ENCODE measurements at regions not wholly inside any gene's neighbourhood (a gene's known extent, or its start where the extent isn't known, plus 50 kb on each side); places are given as distances from the start of the nearest gene placed in this dataset.
"Not testable (repeated sequence)": the region's sequence is repeated elsewhere in the genome, so short reads cannot be mapped to it uniquely, and the experiment has no call there.

DNA sequence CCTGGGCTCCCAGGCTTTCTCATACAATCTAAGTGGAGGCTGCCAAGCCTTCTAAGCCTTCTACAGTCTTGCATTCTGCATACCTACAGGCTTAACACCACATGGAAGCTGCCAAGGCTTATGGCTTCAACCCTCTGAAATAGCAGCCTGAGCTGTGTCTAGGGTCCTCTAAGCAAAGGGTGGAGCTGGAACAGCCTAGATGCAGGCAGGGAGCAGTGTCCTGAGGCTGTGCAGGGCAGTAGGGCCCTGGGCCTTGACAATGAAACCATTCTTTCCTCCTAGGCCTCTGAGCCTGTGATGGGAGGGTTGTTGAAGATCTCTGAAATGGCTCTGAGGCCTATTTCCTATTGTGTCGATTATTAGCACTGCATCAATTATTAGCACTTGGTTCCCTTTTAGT is 150.9 kb upstream of the GRK3 start:
- Histone ChIP-seq H3K4me2 (ENCODE audit: insufficient read depth, low read length, poor library complexity, severe bottlenecking) (no peak overlapping the region), H3K9me3 (replicated peaks in 1 of 2; ENCODE audit: control insufficient read depth in 2 of 2, insufficient read depth in 1 of 2, low read depth in 1 of 2, low read length in 2 of 2) (peaks cover 3 to 10% of the 10 kb centered on the region in 2 donors), H2AFZ (ENCODE audit: low read length) (no peak overlapping the region), H3K36me3 (replicated peaks in 1 of 2; ENCODE audit: control insufficient read depth in 2 of 2, insufficient read depth in 2 of 2, low read length in 2 of 2) (no peaks in the 10 kb centered on the region), H4K91ac (ENCODE audit: low read depth, low read length, poor library complexity) (no peak overlapping the region), H3K4ac (ENCODE audit: low read length) (no peak overlapping the region), H2BK120ac (ENCODE audit: low read depth, low read length) (no peak overlapping the region), H3K4me1 (ENCODE audit: control insufficient read depth in 2 of 2, insufficient read depth in 1 of 2, low read depth in 1 of 2, low read length in 2 of 2) (no peaks in the 10 kb centered on the region), H2BK15ac (ENCODE audit: low read length) (no peak overlapping the region), H3K14ac (ENCODE audit: low read length) (no peak overlapping the region), H3K27ac (replicated peaks; ENCODE audit: low read length) (no peak overlapping the region), H3K9ac (ENCODE audit: low read depth, low read length, poor library complexity) (no peak overlapping the region), H4K8ac (ENCODE audit: low read depth, low read length) (no peak overlapping the region), H3K23ac (ENCODE audit: low read depth, low read length, poor library complexity) (no peak overlapping the region), H2BK12ac (ENCODE audit: low read length) (no peak overlapping the region), H3K18ac (ENCODE audit: low read length) (no peak overlapping the region), H3K27me3 (ENCODE audit: control insufficient read depth in 3 of 3, insufficient read depth in 3 of 3, low read depth in 1 of 3, low read length in 3 of 3) (peaks cover 0 to 43% (median 0%) of the 10 kb centered on the region in 3 experiments), H2AK5ac (ENCODE audit: low read depth, low read length) (no peak overlapping the region), H3K4me3 (ENCODE audit: low read length in 2 of 2) (no peak overlapping the region), H2BK5ac (ENCODE audit: low read length) (no peak overlapping the region), H3K79me1 (ENCODE audit: low read depth, low read length) (no peaks in the 10 kb centered on the region)
- DNase-seq (ENCODE audit: low spot score), result no peak
- no CpG with 5 or more reads among the region's 1 CpG for WGBS, 2 donors (ENCODE audit: extremely low coverage in 2 of 2, insufficient read length in 2 of 2, insufficient replicate concordance in 1 of 2)

DNA sequence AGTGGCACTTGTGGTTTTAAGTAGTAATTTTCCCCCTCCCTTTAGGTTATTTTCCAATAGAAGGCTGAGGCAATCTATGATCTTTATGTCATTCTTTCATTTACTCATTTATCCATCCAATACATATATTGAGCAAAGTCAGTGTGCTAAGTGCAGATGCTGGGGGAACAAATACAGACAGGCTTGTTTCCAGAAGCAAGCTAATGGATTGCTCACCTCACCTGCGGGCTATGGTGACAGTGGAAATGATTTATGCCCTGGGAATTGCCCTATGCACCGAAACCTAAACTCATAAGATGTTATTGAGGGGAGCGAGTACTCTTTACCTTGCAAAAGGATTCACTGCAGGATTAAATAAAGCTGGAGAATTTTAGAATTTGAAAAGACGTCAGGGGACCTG is 148.7 kb upstream of the GRK3 start:
- H4K8ac ChIP-seq (ENCODE audit: low read depth, low read length); H2BK15ac ChIP-seq (ENCODE audit: low read length); H3K4me3 ChIP-seq (ENCODE audit: low read length in 2 of 2); H3K36me3 ChIP-seq (replicated peaks in 1 of 2; ENCODE audit: control insufficient read depth in 2 of 2, insufficient read depth in 2 of 2, low read length in 2 of 2); H2BK12ac ChIP-seq (ENCODE audit: low read length); H3K4ac ChIP-seq (ENCODE audit: low read length); H3K79me1 ChIP-seq (ENCODE audit: low read depth, low read length); H2AK5ac ChIP-seq (ENCODE audit: low read depth, low read length); H2AFZ ChIP-seq (ENCODE audit: low read length); H3K23ac ChIP-seq (ENCODE audit: low read depth, low read length, poor library complexity); H3K9ac ChIP-seq (ENCODE audit: low read depth, low read length, poor library complexity); H3K14ac ChIP-seq (ENCODE audit: low read length); H2BK120ac ChIP-seq (ENCODE audit: low read depth, low read length); H3K18ac ChIP-seq (ENCODE audit: low read length); H3K4me2 ChIP-seq (ENCODE audit: insufficient read depth, low read length, poor library complexity, severe bottlenecking); H4K91ac ChIP-seq (ENCODE audit: low read depth, low read length, poor library complexity); DNase-seq (ENCODE audit: low spot score); H3K4me1 ChIP-seq (ENCODE audit: control insufficient read depth in 2 of 2, insufficient read depth in 1 of 2, low read depth in 1 of 2, low read length in 2 of 2); H3K27ac ChIP-seq (replicated peaks; ENCODE audit: low read length); H2BK5ac ChIP-seq (ENCODE audit: low read length): not testable (repeated sequence)
- WGBS, 2 donors (ENCODE audit: extremely low coverage in 2 of 2, insufficient read length in 2 of 2, insufficient replicate concordance in 1 of 2), result no CpG with 5 or more reads among the region's 4 CpGs
- peaks cover 10 to 14% of the 10 kb centered on the region in 2 donors for H3K9me3 ChIP-seq (replicated peaks in 1 of 2; ENCODE audit: control insufficient read depth in 2 of 2, insufficient read depth in 1 of 2, low read depth in 1 of 2, low read length in 2 of 2)
- peaks cover 8 to 58% (median 17%) of the 10 kb centered on the region in 3 experiments for H3K27me3 ChIP-seq (ENCODE audit: control insufficient read depth in 3 of 3, insufficient read depth in 3 of 3, low read depth in 1 of 3, low read length in 3 of 3)

DNA sequence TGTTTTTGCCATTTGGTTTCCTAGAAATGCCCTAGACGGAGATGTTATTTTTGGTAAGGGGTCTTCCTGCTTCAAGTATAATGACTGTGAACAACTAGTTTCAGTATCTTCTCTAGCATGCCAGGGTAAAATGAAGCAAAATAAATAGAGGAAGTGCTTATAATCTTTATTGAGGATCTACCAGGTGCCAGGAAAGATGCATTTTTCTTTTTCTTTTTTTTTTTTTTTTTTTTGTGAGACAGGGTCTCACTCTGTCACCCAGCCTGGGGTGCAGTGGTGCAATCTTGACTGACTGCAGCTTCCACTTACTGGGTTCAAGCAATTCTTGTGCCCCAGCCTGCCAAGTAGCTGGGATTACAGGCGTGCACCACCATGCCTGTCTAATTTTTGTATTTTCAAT is 146.6 kb upstream of the GRK3 start:
- not testable (repeated sequence) for H3K23ac ChIP-seq (ENCODE audit: low read depth, low read length, poor library complexity); H3K18ac ChIP-seq (ENCODE audit: low read length); H3K27ac ChIP-seq (replicated peaks; ENCODE audit: low read length); H3K4me3 ChIP-seq (ENCODE audit: low read length in 2 of 2); H3K4me1 ChIP-seq (ENCODE audit: control insufficient read depth in 2 of 2, insufficient read depth in 1 of 2, low read depth in 1 of 2, low read length in 2 of 2); H3K9ac ChIP-seq (ENCODE audit: low read depth, low read length, poor library complexity); H2BK12ac ChIP-seq (ENCODE audit: low read length); H4K8ac ChIP-seq (ENCODE audit: low read depth, low read length); H3K14ac ChIP-seq (ENCODE audit: low read length); H2BK5ac ChIP-seq (ENCODE audit: low read length); H4K91ac ChIP-seq (ENCODE audit: low read depth, low read length, poor library complexity); H2BK120ac ChIP-seq (ENCODE audit: low read depth, low read length); H2BK15ac ChIP-seq (ENCODE audit: low read length); H3K4ac ChIP-seq (ENCODE audit: low read length); DNase-seq (ENCODE audit: low spot score); H3K36me3 ChIP-seq (replicated peaks in 1 of 2; ENCODE audit: control insufficient read depth in 2 of 2, insufficient read depth in 2 of 2, low read length in 2 of 2); H3K79me1 ChIP-seq (ENCODE audit: low read depth, low read length); H3K4me2 ChIP-seq (ENCODE audit: insufficient read depth, low read length, poor library complexity, severe bottlenecking); H2AK5ac ChIP-seq (ENCODE audit: low read depth, low read length); H2AFZ ChIP-seq (ENCODE audit: low read length)
- H3K27me3 ChIP-seq (ENCODE audit: control insufficient read depth in 3 of 3, insufficient read depth in 3 of 3, low read depth in 1 of 3, low read length in 3 of 3), result peaks cover 19 to 76% (median 35%) of the 10 kb centered on the region in 3 experiments
- WGBS, 2 donors (ENCODE audit: extremely low coverage in 2 of 2, insufficient read length in 2 of 2, insufficient replicate concordance in 1 of 2), result no CpG with 5 or more reads among the region's 2 CpGs
- peaks cover 10 to 14% of the 10 kb centered on the region in 2 donors for H3K9me3 ChIP-seq (replicated peaks in 1 of 2; ENCODE audit: control insufficient read depth in 2 of 2, insufficient read depth in 1 of 2, low read depth in 1 of 2, low read length in 2 of 2)

DNA sequence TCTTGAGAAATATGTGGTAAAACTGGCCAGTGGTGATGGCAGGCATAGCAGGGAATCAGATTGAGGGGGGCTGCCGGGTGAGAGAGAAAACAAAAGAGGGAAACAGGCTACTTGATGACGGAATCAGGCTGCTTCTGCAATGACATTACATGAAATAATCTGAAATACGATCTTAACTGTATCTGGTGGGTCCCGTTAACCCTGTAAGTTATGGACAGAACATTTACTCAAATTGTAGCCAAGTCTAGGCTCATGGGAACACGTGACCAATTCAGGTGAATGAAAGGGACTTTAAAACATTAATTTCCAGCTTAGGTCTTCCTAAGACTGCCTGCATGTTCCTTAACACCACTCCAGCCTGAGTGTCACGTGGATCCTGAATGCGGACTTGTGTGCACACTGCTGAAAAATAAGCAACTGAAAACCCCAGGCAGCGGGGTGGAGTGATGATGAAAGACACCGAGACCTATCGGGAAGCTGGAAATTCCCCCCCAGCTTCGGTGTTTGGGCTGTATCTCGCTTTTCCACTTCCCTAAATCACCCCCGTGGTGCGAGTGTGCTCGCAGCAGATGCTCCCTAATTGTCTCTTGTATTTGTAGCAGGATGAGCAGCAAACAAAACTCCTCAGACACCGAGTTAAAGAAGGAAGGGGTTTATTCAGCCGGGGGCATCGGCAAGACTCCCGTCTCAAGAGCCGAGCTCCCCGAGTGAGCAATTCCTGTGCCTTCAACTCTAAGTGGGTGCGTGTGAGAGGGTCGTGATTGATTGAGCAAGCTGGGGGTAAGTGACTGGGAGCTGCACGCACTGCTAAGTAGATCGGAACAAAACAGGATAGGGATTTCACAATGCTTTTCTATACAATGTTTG is 145.0 kb upstream of the GRK3 start:
- no peak overlapping the region for H3K4ac ChIP-seq (ENCODE audit: low read length)
- H2BK15ac ChIP-seq (ENCODE audit: low read length), result no peak overlapping the region
- no peak overlapping the region for H2AK5ac ChIP-seq (ENCODE audit: low read depth, low read length)
- H2BK5ac ChIP-seq (ENCODE audit: low read length), result no peak overlapping the region
- no peak overlapping the region for H3K14ac ChIP-seq (ENCODE audit: low read length)
- no peaks in the 10 kb centered on the region for H3K79me1 ChIP-seq (ENCODE audit: low read depth, low read length)
- no peak overlapping the region for H4K91ac ChIP-seq (ENCODE audit: low read depth, low read length, poor library complexity)
- H2BK120ac ChIP-seq (ENCODE audit: low read depth, low read length), result no peak overlapping the region
- peaks cover 5 to 7% of the 10 kb centered on the region in 2 donors for H3K9me3 ChIP-seq (replicated peaks in 1 of 2; ENCODE audit: control insufficient read depth in 2 of 2, insufficient read depth in 1 of 2, low read depth in 1 of 2, low read length in 2 of 2)
- no peak overlapping the region for H3K23ac ChIP-seq (ENCODE audit: low read depth, low read length, poor library complexity)
- H4K8ac ChIP-seq (ENCODE audit: low read depth, low read length), result no peak overlapping the region
- peaks cover 3 to 4% of the 10 kb centered on the region in 2 donors for H3K4me1 ChIP-seq (ENCODE audit: control insufficient read depth in 2 of 2, insufficient read depth in 1 of 2, low read depth in 1 of 2, low read length in 2 of 2)
- H3K36me3 ChIP-seq (replicated peaks in 1 of 2; ENCODE audit: control insufficient read depth in 2 of 2, insufficient read depth in 2 of 2, low read length in 2 of 2), result no peaks in the 10 kb centered on the region
- peaks cover 19 to 83% (median 35%) of the 10 kb centered on the region in 3 experiments for H3K27me3 ChIP-seq (ENCODE audit: control insufficient read depth in 3 of 3, insufficient read depth in 3 of 3, low read depth in 1 of 3, low read length in 3 of 3)
- H3K4me2 ChIP-seq (ENCODE audit: insufficient read depth, low read length, poor library complexity, severe bottlenecking), result peak overlapping the region; percentile 18
- no peak overlapping the region for H3K4me3 ChIP-seq (ENCODE audit: low read length in 2 of 2)
- H2BK12ac ChIP-seq (ENCODE audit: low read length), result no peak overlapping the region
- H2AFZ ChIP-seq (ENCODE audit: low read length), result peak overlapping the region; percentile 1
- no peak for DNase-seq (ENCODE audit: low spot score)
- no peak overlapping the region for H3K18ac ChIP-seq (ENCODE audit: low read length)
- no CpG with 5 or more reads among the region's 25 CpGs for WGBS, 2 donors (ENCODE audit: extremely low coverage in 2 of 2, insufficient read length in 2 of 2, insufficient replicate concordance in 1 of 2)
- H3K9ac ChIP-seq (ENCODE audit: low read depth, low read length, poor library complexity), result no peak overlapping the region
- H3K27ac ChIP-seq (replicated peaks; ENCODE audit: low read length), result no peak overlapping the region

All from neuronal stem cell (in vitro differentiated cells).